A549 (cell line): ENCODE measurements at regions not wholly inside any gene's neighbourhood (a gene's known extent, or its start where the extent isn't known, plus 50 kb on each side); places are given as distances from the start of the nearest gene placed in this dataset.

Experiments used
- JUN ChIP-seq, 2 experiments: fragments of >200 bp; sonication (Bioruptor Twin); formaldehyde crosslinking; IDR thresholded peaks; 2 replicates in 1 of 2; 3 replicates in 1 of 2; pipeline ENCODE4 v1.6.1; 2016 to 2017
- MAFK ChIP-seq: fragments of 450-650 bp; IDR thresholded peaks from 2 replicates; pipeline ENCODE4 v1.6.1; 2014; ENCODE audit not compliant: partially characterized antibody
- POLR2A ChIP-seq: IDR thresholded peaks from 2 replicates; pipeline ENCODE4 v1.6.1; 2012; ENCODE audit warnings: mild to moderate bottlenecking, low read length
- RAD21 ChIP-seq, 2 experiments: fragments of >200 bp in 1 of 2; sonication (Bioruptor Twin) in 1 of 2; formaldehyde crosslinking in 1 of 2; IDR thresholded peaks in 1 of 2; conservative IDR thresholded peaks in 1 of 2; 2 replicates in 1 of 2; 3 replicates in 1 of 2; pipeline ENCODE4 v1.6.1; 2012 to 2018; ENCODE audit warnings: inconsistent platforms in 1 of 2
- RFX5 ChIP-seq: fragments of 450-650 bp; IDR thresholded peaks from 2 replicates; pipeline ENCODE4 v1.7.1; 2014; ENCODE audit warnings: antibody characterized with exemption, mild to moderate bottlenecking, moderate library complexity
- TP53 ChIP-seq: fragments of 250-450 bp; sonication (Bioruptor Pico); IDR thresholded peaks from 2 replicates; pipeline ENCODE4 v1.5.0; 2021; ENCODE audit warnings: mild to moderate bottlenecking, moderate library complexity
- TF ChIP-seq, protein P1 (sequence below): fragments of >200 bp; sonication (Bioruptor Twin); formaldehyde crosslinking; IDR thresholded peaks from 3 replicates; pipeline ENCODE4 v1.5.1; 2016
- TF ChIP-seq, protein P2 (sequence below): fragments of >200 bp; sonication (Bioruptor Twin); formaldehyde crosslinking; IDR thresholded peaks from 3 replicates; pipeline ENCODE4 v1.6.1; 2016
- TF ChIP-seq, protein P3 (sequence below): IDR thresholded peaks from 2 replicates; pipeline ENCODE4 v1.6.1; 2012

GRCh38 chr3:28019740-28020139 lies 221.7 kb upstream of the CMC1 start:
- TF ChIP-seq, protein P1, sequence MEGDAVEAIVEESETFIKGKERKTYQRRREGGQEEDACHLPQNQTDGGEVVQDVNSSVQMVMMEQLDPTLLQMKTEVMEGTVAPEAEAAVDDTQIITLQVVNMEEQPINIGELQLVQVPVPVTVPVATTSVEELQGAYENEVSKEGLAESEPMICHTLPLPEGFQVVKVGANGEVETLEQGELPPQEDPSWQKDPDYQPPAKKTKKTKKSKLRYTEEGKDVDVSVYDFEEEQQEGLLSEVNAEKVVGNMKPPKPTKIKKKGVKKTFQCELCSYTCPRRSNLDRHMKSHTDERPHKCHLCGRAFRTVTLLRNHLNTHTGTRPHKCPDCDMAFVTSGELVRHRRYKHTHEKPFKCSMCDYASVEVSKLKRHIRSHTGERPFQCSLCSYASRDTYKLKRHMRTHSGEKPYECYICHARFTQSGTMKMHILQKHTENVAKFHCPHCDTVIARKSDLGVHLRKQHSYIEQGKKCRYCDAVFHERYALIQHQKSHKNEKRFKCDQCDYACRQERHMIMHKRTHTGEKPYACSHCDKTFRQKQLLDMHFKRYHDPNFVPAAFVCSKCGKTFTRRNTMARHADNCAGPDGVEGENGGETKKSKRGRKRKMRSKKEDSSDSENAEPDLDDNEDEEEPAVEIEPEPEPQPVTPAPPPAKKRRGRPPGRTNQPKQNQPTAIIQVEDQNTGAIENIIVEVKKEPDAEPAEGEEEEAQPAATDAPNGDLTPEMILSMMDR, result no peak
- TF ChIP-seq TP53 (CRISPR knock-in tag), result no peak
- no peak for TF ChIP-seq POLR2A
- no peak for TF ChIP-seq RAD21 (conservative IDR thresholded peaks at IDR 0.05 in 1 of 2, IDR thresholded peaks at IDR 0.05 in 1 of 2)
- TF ChIP-seq RFX5, result no peak
- TF ChIP-seq MAFK, result no peak
- TF ChIP-seq, protein P2, sequence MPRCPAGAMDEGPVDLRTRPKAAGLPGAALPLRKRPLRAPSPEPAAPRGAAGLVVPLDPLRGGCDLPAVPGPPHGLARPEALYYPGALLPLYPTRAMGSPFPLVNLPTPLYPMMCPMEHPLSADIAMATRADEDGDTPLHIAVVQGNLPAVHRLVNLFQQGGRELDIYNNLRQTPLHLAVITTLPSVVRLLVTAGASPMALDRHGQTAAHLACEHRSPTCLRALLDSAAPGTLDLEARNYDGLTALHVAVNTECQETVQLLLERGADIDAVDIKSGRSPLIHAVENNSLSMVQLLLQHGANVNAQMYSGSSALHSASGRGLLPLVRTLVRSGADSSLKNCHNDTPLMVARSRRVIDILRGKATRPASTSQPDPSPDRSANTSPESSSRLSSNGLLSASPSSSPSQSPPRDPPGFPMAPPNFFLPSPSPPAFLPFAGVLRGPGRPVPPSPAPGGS, result no peak
- TF ChIP-seq JUN (IDR thresholded peaks at IDR 0.05), result no peak
- TF ChIP-seq, protein P3, sequence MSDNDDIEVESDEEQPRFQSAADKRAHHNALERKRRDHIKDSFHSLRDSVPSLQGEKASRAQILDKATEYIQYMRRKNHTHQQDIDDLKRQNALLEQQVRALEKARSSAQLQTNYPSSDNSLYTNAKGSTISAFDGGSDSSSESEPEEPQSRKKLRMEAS, result no peak
